ENCODE measurements at regions not wholly inside any gene's neighbourhood (a gene's known extent, or its start where the extent isn't known, plus 50 kb on each side); places are given as distances from the start of the nearest gene placed in this dataset.

DNA sequence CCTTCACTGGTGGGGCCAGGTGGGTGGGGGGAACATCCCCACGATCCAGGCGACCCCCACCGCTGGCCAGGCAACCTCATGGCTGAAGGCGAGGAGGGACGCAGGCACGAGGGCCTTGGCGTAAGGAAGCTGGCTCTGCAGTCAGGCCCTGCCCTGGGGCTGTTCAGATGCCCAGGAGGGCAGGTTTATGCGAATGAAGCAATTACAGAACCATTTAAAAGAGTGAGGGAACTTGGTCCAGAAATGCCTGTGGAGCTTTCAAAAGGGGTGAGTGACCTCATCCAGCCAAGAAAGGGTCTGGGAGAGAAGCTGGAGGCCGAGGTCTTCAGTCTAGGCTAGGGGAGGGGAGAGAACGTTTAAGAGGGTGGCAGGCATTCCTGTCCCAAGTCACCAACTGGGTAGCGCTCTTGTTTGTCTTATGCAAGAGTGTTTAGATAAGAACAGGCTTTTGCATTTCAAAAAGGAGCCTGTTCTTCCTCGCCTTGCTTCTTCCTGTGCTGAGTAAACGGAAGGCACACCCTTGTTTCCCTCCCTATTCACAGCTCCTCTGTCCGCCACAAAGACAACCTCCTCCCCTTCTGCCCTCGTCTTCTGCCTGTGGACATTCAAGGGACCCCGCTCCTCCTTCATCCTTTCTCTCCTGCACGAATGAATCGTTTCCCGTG, 183.5 kb upstream of the SDK2 start:
- DNase-seq (ENCODE audit: low read depth) = peak; percentile 5
- H3K4me3 ChIP-seq (ENCODE audit: low read depth, low read length) = no peak overlapping the region
- TF ChIP-seq, protein P1, sequence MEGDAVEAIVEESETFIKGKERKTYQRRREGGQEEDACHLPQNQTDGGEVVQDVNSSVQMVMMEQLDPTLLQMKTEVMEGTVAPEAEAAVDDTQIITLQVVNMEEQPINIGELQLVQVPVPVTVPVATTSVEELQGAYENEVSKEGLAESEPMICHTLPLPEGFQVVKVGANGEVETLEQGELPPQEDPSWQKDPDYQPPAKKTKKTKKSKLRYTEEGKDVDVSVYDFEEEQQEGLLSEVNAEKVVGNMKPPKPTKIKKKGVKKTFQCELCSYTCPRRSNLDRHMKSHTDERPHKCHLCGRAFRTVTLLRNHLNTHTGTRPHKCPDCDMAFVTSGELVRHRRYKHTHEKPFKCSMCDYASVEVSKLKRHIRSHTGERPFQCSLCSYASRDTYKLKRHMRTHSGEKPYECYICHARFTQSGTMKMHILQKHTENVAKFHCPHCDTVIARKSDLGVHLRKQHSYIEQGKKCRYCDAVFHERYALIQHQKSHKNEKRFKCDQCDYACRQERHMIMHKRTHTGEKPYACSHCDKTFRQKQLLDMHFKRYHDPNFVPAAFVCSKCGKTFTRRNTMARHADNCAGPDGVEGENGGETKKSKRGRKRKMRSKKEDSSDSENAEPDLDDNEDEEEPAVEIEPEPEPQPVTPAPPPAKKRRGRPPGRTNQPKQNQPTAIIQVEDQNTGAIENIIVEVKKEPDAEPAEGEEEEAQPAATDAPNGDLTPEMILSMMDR (IDR thresholded peaks at IDR 0.05; ENCODE audit: insufficient read depth, low read depth, low read length) = no peak

DNA sequence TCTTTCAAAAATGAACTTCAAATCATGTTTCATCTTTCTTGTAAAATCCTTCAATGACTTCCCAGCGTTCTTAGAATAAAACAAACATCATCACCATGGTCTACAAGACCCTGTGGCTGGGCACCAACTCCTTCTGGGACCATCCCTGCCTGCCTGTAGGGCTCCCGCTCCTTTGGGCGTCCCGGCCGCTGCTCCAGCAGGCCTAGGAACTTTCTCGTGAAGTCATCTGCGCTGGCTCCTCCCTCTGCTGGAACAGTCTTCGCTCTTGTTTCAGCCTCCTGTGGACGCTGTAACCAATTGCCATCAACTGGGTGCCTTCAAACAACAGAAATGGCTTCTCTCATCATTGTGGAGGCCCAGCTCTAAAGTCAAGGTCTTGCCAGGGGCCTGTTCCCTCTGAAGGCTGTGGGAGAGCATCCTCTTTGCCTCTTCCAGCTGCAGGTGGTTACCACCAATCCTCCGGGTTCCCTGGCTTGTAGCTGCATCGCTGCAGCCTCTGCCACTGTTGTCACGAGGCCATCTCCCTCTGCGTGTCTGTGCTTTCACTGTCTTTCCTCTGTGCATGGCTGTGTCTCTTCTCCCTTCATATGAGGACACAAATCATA, 185.5 kb upstream of the SDK2 start:
- no peak for DNase-seq (ENCODE audit: low read depth)
- TF ChIP-seq, protein P1 (IDR thresholded peaks at IDR 0.05; ENCODE audit: insufficient read depth, low read depth, low read length) = no peak
- H3K4me3 ChIP-seq (ENCODE audit: low read depth, low read length) = no peak overlapping the region

DNA sequence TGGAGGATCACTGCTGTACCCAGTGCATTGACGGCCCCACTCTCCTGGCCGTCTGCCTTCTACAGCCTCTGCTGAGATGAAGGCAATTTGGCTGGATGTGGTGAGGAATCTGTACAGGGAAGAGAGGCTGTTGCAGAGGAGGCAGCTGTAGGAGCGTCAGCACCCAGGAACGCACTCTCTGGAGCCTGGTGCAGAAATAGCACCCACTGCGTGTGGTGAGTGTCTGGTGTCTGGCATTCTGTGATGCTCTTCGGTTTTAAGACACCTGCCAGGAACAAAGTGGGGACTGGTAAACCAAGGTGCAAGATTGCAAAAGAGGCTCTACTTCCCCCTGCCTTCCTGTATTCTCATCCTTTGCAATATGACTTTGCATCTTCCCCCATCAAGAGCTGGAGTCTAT, 187.5 kb upstream of the SDK2 start:
- H3K4me3 ChIP-seq (ENCODE audit: low read depth, low read length) = no peak overlapping the region
- no peak for DNase-seq (ENCODE audit: low read depth)
- TF ChIP-seq, protein P1 (IDR thresholded peaks at IDR 0.05; ENCODE audit: insufficient read depth, low read depth, low read length) = no peak

DNA sequence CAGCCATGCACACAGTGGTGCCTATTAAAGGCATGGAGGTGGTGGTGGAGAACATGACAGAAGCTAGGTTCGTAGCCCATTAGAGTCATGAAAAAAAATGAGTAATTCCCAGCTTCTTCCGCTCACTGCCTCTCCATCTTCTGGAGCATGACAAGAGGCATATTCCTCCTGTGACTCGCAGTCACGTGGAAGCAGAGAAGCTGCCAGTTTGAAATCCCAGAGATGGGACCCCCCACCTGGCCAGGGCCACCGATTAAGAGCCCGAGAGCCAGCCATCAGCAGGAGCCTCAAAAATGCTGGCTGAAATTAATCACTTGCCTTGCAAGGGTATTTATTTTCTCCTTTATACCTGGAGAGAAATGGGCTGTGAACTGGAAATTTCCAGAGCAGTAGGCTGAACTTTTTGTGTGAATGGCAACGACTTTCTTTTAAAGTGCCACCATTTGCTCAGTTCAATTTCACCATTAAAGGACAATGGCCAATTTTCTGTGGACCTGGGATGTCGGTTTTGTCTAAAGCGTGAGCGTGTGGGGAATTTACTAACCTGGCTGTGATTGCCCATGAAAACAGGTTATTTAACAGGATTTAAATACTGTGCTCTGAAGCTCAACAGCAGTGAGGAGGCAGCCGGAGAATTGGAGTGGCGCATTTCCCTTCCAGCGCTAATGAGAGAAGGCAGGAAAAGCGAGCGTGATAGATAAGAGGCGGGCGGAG, 189.7 kb upstream of the SDK2 start:
- H3K4me3 ChIP-seq (ENCODE audit: low read depth, low read length) = no peak overlapping the region

DNA sequence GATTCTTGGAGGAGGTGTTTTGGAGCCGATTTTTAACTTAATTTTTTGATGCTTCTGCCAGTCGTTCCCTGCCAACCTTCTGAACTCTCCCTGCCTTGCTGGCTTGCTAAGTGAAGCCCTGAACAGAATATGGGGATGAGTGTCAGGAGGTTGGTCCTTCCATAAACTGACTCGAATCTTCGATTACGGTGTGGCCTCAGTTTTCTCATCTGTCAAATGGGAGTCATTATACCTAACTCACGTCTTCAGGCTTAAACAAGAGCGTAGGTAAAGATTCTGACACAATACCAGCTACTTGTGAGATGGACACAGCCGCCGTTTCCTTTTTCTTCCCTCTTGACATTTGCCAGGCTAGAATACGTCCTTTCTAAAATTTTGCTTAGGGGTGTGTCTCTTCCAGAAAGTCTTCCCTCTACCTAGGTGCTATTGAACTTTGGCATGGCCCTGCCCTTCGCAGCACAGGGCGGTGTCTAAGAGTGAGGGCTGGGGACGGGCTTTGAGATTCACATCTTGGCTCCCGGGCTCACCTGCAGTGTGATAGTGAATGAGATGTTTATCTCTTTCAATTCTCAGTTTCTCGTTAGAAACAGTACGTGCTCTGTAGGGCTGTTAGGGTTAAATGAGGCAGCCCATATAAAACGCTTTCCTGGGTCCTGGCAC, 190.6 kb upstream of the SDK2 start:
- DNase-seq (ENCODE audit: low read depth) = no peak
- no peak overlapping the region for H3K4me3 ChIP-seq (ENCODE audit: low read depth, low read length)
- TF ChIP-seq, protein P1 (IDR thresholded peaks at IDR 0.05; ENCODE audit: insufficient read depth, low read depth, low read length) = no peak

More for the DNA sequence above, 189.7 kb upstream of the SDK2 start:
- DNase-seq (ENCODE audit: low read depth) = no peak
- TF ChIP-seq, protein P1 (IDR thresholded peaks at IDR 0.05; ENCODE audit: insufficient read depth, low read depth, low read length) = no peak

DNA sequence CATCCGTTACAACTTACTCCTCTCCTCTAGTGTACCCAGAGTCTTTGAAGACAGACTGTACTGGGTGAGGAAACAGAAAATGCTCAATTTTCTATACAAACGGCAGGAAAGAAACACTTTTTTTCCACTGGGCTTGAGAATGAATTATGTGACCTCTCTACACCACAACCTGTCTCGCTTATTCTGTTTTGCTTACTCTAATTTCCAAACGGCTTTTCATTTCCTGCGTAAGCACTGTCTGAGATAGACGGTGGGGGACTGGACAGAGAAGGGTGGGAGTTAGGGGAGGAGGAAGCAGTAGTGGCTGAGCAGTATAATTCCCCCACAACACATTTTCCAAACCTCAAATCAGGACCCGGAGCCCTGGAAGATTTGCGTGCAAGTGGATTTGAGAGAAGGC, 191.4 kb upstream of the SDK2 start:
- DNase-seq (ENCODE audit: low read depth) = no peak
- TF ChIP-seq, protein P1 (IDR thresholded peaks at IDR 0.05; ENCODE audit: insufficient read depth, low read depth, low read length) = no peak
- no peak overlapping the region for H3K4me3 ChIP-seq (ENCODE audit: low read depth, low read length)
